Loucy (cell line): ENCODE measurements at regions not wholly inside any gene's neighbourhood (a gene's known extent, or its start where the extent isn't known, plus 50 kb on each side); places are given as distances from the start of the nearest gene placed in this dataset.

Experiments
- H2AFZ ChIP-seq: fragments of 200-600 bp; sonication (generic); 2 replicates; pipeline ENCODE4 v1.6.0; 2016; ENCODE audit warnings: antibody characterized with exemption, mild to moderate bottlenecking, low read length, moderate library complexity
- H3F3A ChIP-seq: fragments of 200-600 bp; 2 replicates; pipeline ENCODE4 v1.6.0; 2016; ENCODE audit warnings: antibody characterized with exemption, low read depth, mild to moderate bottlenecking
- H3K27me3 ChIP-seq: fragments of 200-600 bp; sonication (generic); 2 replicates; pipeline ENCODE4 v1.6.1; 2014; ENCODE audit warnings: low read length, mild to moderate bottlenecking; ENCODE audit not compliant: insufficient read depth, poor library complexity, severe bottlenecking
- H3K36me3 ChIP-seq: fragments of 200-600 bp; sonication (generic); 2 replicates; pipeline ENCODE4 v1.6.1; 2016; ENCODE audit warnings: low read length; ENCODE audit not compliant: insufficient read depth
- H3K4me1 ChIP-seq: fragments of 200-600 bp; sonication (generic); 2 replicates; pipeline ENCODE4 v1.5.1; 2014; ENCODE audit warnings: low read length, mild to moderate bottlenecking; ENCODE audit not compliant: insufficient read depth, poor library complexity, severe bottlenecking
- H3K4me2 ChIP-seq: fragments of 200-600 bp; sonication (generic); 2 replicates; pipeline ENCODE4 v1.6.0; 2014; ENCODE audit warnings: antibody characterized with exemption, low read length, low read depth, mild to moderate bottlenecking; ENCODE audit not compliant: poor library complexity, severe bottlenecking
- H3K4me3 ChIP-seq: fragments of 200-600 bp; sonication (generic); 2 replicates; pipeline ENCODE4 v1.5.1; 2014; ENCODE audit warnings: low read length, mild to moderate bottlenecking, mixed read lengths; ENCODE audit not compliant: poor library complexity, severe bottlenecking
- H3K79me2 ChIP-seq: fragments of 200-600 bp; sonication (generic); 2 replicates; pipeline ENCODE4 v1.6.1; 2014; ENCODE audit warnings: low read length; ENCODE audit not compliant: insufficient read depth
- H3K9ac ChIP-seq: fragments of 200-600 bp; sonication (generic); 2 replicates; pipeline ENCODE4 v1.6.0; 2014; ENCODE audit warnings: mild to moderate bottlenecking, low read depth, low read length, moderate library complexity; ENCODE audit not compliant: poor library complexity, severe bottlenecking
- H3K9me2 ChIP-seq: fragments of 200-600 bp; sonication (generic); replicated peaks from 2 replicates; pipeline ENCODE4 v1.6.1; 2016; ENCODE audit warnings: low read depth, low read length, mixed read lengths
- H3K9me3 ChIP-seq: fragments of 200-600 bp; sonication (generic); 2 replicates; pipeline ENCODE4 v1.6.1; 2014; ENCODE audit warnings: mild to moderate bottlenecking, antibody characterized with exemption, low read length, low read depth; ENCODE audit not compliant: insufficient read depth
- H4K20me1 ChIP-seq: fragments of 200-600 bp; sonication (generic); 2 replicates; pipeline ENCODE4 v1.6.0; 2014; ENCODE audit warnings: antibody characterized with exemption, low read length, mild to moderate bottlenecking; ENCODE audit not compliant: insufficient read depth, poor library complexity, severe bottlenecking
- CTCF ChIP-seq: fragments of 200-600 bp; sonication (generic); conservative IDR thresholded peaks from 2 replicates; pipeline ENCODE4 v1.5.1; 2014; ENCODE audit warnings: mild to moderate bottlenecking, antibody characterized with exemption, low read length
- EZH2phosphoT487 ChIP-seq: fragments of 200-600 bp; IDR thresholded peaks from 2 replicates; pipeline ENCODE4 v1.6.1; 2018; ENCODE audit warnings: antibody characterized with exemption, mild to moderate bottlenecking, moderate library complexity, borderline replicate concordance

GRCh38 chr4:180866933-180867643 lies 1376.1 kb upstream of the TENM3 start:
- Histone ChIP-seq H3K9me2 (no peaks in the 10 kb centered on the region), H3K4me1 (no peaks in the 10 kb centered on the region), H3K9ac (no peak overlapping the region), H4K20me1 (no peaks in the 10 kb centered on the region), H3K27me3 (no peaks in the 10 kb centered on the region), H3K36me3 (no peaks in the 10 kb centered on the region), H2AFZ (no peak overlapping the region), H3K79me2 (no peaks in the 10 kb centered on the region), H3F3A (no peaks in the 10 kb centered on the region), H3K4me2 (no peak overlapping the region), H3K4me3 (no peak overlapping the region), H3K9me3 (peaks cover 8% of the 10 kb centered on the region; the same call in 1 of the 2 replicates)
- no peak for TF ChIP-seq EZH2phosphoT487
- no peak for TF ChIP-seq CTCF

GRCh38 chr4:180870623-180871022 lies 1372.6 kb upstream of the TENM3 start:
- H3K4me3 ChIP-seq = no peak overlapping the region
- TF ChIP-seq CTCF = no peak
- TF ChIP-seq EZH2phosphoT487 = no peak

GRCh38 chr4:180898305-180898704 lies 1344.9 kb upstream of the TENM3 start:
- H3K36me3 ChIP-seq = no peaks in the 10 kb centered on the region
- no peaks in the 10 kb centered on the region for H3K9me3 ChIP-seq
- H3K9me2 ChIP-seq = no peaks in the 10 kb centered on the region
- H3K79me2 ChIP-seq = no peaks in the 10 kb centered on the region
- no peaks in the 10 kb centered on the region for H3K4me1 ChIP-seq
- no peaks in the 10 kb centered on the region for H3K27me3 ChIP-seq
- TF ChIP-seq CTCF (no peak), EZH2phosphoT487 (no peak)
- no peaks in the 10 kb centered on the region for H4K20me1 ChIP-seq
- H3K4me2 ChIP-seq = no peak overlapping the region
- H3K9ac ChIP-seq = no peak overlapping the region
- no peak overlapping the region for H2AFZ ChIP-seq
- no peaks in the 10 kb centered on the region for H3F3A ChIP-seq
- no peak overlapping the region for H3K4me3 ChIP-seq

More at GRCh38 chr4:180870623-180871022, 1372.6 kb upstream of the TENM3 start:
- Histone ChIP-seq H2AFZ (no peak overlapping the region), H3K79me2 (no peaks in the 10 kb centered on the region), H3K9ac (no peak overlapping the region), H4K20me1 (no peaks in the 10 kb centered on the region), H3K9me2 (no peaks in the 10 kb centered on the region), H3K4me1 (no peaks in the 10 kb centered on the region), H3F3A (no peaks in the 10 kb centered on the region), H3K36me3 (no peaks in the 10 kb centered on the region), H3K9me3 (peaks cover 7% of the 10 kb centered on the region; the same call in 1 of the 2 replicates), H3K4me2 (no peak overlapping the region), H3K27me3 (no peaks in the 10 kb centered on the region)
